ENCODE measurements at regions not wholly inside any gene's neighbourhood (a gene's known extent, or its start where the extent isn't known, plus 50 kb on each side); places are given as distances from the start of the nearest gene placed in this dataset.

DNA sequence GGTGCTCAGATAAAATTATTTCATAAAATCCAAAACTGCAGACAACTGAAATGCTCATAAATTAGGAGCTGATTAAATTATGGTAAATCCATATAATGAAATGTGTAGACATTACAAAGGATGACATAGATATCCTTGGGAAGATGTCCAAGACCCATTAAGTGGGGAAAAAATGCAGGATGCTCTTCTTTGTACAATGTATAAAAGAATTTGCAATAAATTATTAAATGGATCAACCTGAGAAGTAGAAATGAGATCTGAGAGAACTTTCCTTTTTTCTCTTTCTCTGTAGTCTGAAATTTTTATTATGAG, 336.4 kb upstream of the E2F7 start:
- H2AFZ ChIP-seq (ENCODE audit: low read depth, low read length) = no peak overlapping the region
- H3K4me3 Mint-ChIP-seq (ENCODE audit: unreplicated experiment) = no peak overlapping the region
- no peaks in the 10 kb centered on the region for H3K9me3 Mint-ChIP-seq (ENCODE audit: unreplicated experiment)
- H3K4me2 ChIP-seq (ENCODE audit: low read length) = no peak overlapping the region
- H3K4me1 ChIP-seq (ENCODE audit: insufficient read depth, low read length) = no peaks in the 10 kb centered on the region
- H3K27ac ChIP-seq (ENCODE audit: low read depth, low read length) = no peak overlapping the region
- no peaks in the 10 kb centered on the region for H3K27me3 ChIP-seq (ENCODE audit: insufficient read depth, low read length)
- peaks cover 24% of the 10 kb centered on the region for H3K4me1 Mint-ChIP-seq (ENCODE audit: low read depth, unreplicated experiment)
- no peaks in the 10 kb centered on the region for H4K20me1 ChIP-seq (ENCODE audit: insufficient read depth, low read length)
- H3K27me3 Mint-ChIP-seq (ENCODE audit: low read depth, unreplicated experiment) = no peaks in the 10 kb centered on the region
- H3K36me3 Mint-ChIP-seq (ENCODE audit: low read depth, unreplicated experiment) = no peaks in the 10 kb centered on the region
- H3K9ac ChIP-seq (ENCODE audit: low read length) = no peak overlapping the region
- TF ChIP-seq, protein P1, sequence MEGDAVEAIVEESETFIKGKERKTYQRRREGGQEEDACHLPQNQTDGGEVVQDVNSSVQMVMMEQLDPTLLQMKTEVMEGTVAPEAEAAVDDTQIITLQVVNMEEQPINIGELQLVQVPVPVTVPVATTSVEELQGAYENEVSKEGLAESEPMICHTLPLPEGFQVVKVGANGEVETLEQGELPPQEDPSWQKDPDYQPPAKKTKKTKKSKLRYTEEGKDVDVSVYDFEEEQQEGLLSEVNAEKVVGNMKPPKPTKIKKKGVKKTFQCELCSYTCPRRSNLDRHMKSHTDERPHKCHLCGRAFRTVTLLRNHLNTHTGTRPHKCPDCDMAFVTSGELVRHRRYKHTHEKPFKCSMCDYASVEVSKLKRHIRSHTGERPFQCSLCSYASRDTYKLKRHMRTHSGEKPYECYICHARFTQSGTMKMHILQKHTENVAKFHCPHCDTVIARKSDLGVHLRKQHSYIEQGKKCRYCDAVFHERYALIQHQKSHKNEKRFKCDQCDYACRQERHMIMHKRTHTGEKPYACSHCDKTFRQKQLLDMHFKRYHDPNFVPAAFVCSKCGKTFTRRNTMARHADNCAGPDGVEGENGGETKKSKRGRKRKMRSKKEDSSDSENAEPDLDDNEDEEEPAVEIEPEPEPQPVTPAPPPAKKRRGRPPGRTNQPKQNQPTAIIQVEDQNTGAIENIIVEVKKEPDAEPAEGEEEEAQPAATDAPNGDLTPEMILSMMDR (IDR thresholded peaks at IDR 0.05; ENCODE audit: insufficient read depth, low read depth, low read length) = no peak
- no peak overlapping the region for H3K27ac Mint-ChIP-seq (ENCODE audit: unreplicated experiment)
- H3K36me3 ChIP-seq (ENCODE audit: insufficient read depth, low read length) = no peaks in the 10 kb centered on the region
- no peak overlapping the region for H3K4me3 ChIP-seq (ENCODE audit: insufficient read depth, low read depth, low read length)
- H3K9me3 ChIP-seq (ENCODE audit: insufficient read depth, low read depth, low read length) = no peaks in the 10 kb centered on the region
- no peaks in the 10 kb centered on the region for H3K79me2 ChIP-seq (ENCODE audit: insufficient read depth, low read length)
- no peak for FAIRE-seq
- DNase-seq (ENCODE audit: low read depth) = no peak

DNA sequence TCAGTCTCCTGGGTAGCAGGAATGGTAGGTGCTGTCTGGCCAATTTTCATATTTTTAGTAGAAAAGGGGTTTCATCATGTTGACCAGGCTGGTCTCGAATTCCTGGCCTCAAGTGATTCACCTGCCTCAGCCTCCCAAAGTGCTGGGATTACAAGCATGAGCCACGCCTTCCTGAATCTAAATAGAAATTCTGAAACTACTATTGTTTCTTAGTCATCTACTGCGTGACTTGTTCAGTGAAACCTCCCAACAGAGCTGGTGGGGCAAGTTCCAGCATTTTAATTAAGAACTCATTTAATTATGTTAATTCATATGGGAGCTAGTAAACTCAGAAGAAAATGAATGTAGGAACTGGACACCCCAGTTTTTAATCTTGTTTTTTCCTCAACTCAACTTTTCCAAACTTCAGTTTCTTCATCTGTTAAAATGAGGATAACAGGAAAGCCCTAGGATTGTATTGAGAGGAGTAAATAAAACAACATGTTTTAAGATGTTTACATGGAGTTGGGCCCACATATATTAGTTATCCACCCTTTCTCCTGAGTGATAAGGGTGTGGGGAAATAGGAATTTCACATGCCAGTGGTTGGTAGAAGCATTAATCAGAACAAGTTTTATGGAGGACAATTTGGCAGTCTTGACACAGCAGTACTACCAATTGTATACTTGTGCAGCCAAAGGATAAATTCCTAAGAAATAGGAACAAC, 335.8 kb upstream of the E2F7 start:
- Histone ChIP-seq H3K36me3 (ENCODE audit: insufficient read depth, low read length) (no peaks in the 10 kb centered on the region), H3K27ac (ENCODE audit: low read depth, low read length) (no peak overlapping the region)
- no peak overlapping the region for H3K27ac Mint-ChIP-seq (ENCODE audit: unreplicated experiment)

GRCh38 chr12:77392467-77393088, 327.2 kb upstream of the E2F7 start:
- no peak overlapping the region for H3K27ac ChIP-seq (ENCODE audit: low read depth, low read length)
- no peak overlapping the region for H3K27ac Mint-ChIP-seq (ENCODE audit: unreplicated experiment)
- no peaks in the 10 kb centered on the region for H3K27me3 ChIP-seq (ENCODE audit: insufficient read depth, low read length)
- H3K4me1 Mint-ChIP-seq (ENCODE audit: low read depth, unreplicated experiment) = peaks cover 8% of the 10 kb centered on the region
- no peaks in the 10 kb centered on the region for H3K9me3 ChIP-seq (ENCODE audit: insufficient read depth, low read depth, low read length)
- H3K79me2 ChIP-seq (ENCODE audit: insufficient read depth, low read length) = no peaks in the 10 kb centered on the region
- no peaks in the 10 kb centered on the region for H3K36me3 Mint-ChIP-seq (ENCODE audit: low read depth, unreplicated experiment)
- H3K27me3 Mint-ChIP-seq (ENCODE audit: low read depth, unreplicated experiment) = no peaks in the 10 kb centered on the region
- H3K4me2 ChIP-seq (ENCODE audit: low read length) = no peak overlapping the region
- no peak for DNase-seq (ENCODE audit: low read depth)
- H3K4me3 ChIP-seq (ENCODE audit: insufficient read depth, low read depth, low read length) = no peak overlapping the region
- no peak for FAIRE-seq
- H2AFZ ChIP-seq (ENCODE audit: low read depth, low read length) = no peak overlapping the region
- no peaks in the 10 kb centered on the region for H3K36me3 ChIP-seq (ENCODE audit: insufficient read depth, low read length)
- no peaks in the 10 kb centered on the region for H3K9me3 Mint-ChIP-seq (ENCODE audit: unreplicated experiment)
- H3K9ac ChIP-seq (ENCODE audit: low read length) = no peak overlapping the region
- no peak for TF ChIP-seq EZH2 (IDR thresholded peaks at IDR 0.05; ENCODE audit: insufficient read depth, low read length)
- TF ChIP-seq, protein P1 (IDR thresholded peaks at IDR 0.05; ENCODE audit: insufficient read depth, low read depth, low read length) = no peak
- no peaks in the 10 kb centered on the region for H4K20me1 ChIP-seq (ENCODE audit: insufficient read depth, low read length)
- no peaks in the 10 kb centered on the region for H3K4me1 ChIP-seq (ENCODE audit: insufficient read depth, low read length)
- no peak overlapping the region for H3K4me3 Mint-ChIP-seq (ENCODE audit: unreplicated experiment)

More for the DNA sequence above, 335.8 kb upstream of the E2F7 start:
- no peaks in the 10 kb centered on the region for H3K9me3 Mint-ChIP-seq (ENCODE audit: unreplicated experiment)
- H3K27me3 Mint-ChIP-seq (ENCODE audit: low read depth, unreplicated experiment) = no peaks in the 10 kb centered on the region
- no peaks in the 10 kb centered on the region for H4K20me1 ChIP-seq (ENCODE audit: insufficient read depth, low read length)
- DNase-seq (ENCODE audit: low read depth) = no peak
- H3K9me3 ChIP-seq (ENCODE audit: insufficient read depth, low read depth, low read length) = no peaks in the 10 kb centered on the region
- no peak overlapping the region for H3K4me3 Mint-ChIP-seq (ENCODE audit: unreplicated experiment)
- H3K79me2 ChIP-seq (ENCODE audit: insufficient read depth, low read length) = no peaks in the 10 kb centered on the region
- TF ChIP-seq, protein P1 (IDR thresholded peaks at IDR 0.05; ENCODE audit: insufficient read depth, low read depth, low read length) = no peak
- TF ChIP-seq EZH2 (IDR thresholded peaks at IDR 0.05; ENCODE audit: insufficient read depth, low read length) = no peak
- no peaks in the 10 kb centered on the region for H3K4me1 ChIP-seq (ENCODE audit: insufficient read depth, low read length)
- H3K27me3 ChIP-seq (ENCODE audit: insufficient read depth, low read length) = no peaks in the 10 kb centered on the region
- H3K4me1 Mint-ChIP-seq (ENCODE audit: low read depth, unreplicated experiment) = peaks cover 18% of the 10 kb centered on the region
- H3K9ac ChIP-seq (ENCODE audit: low read length) = no peak overlapping the region
- H2AFZ ChIP-seq (ENCODE audit: low read depth, low read length) = no peak overlapping the region
- FAIRE-seq = no peak
- H3K4me2 ChIP-seq (ENCODE audit: low read length) = no peak overlapping the region
- no peak overlapping the region for H3K4me3 ChIP-seq (ENCODE audit: insufficient read depth, low read depth, low read length)
- no peaks in the 10 kb centered on the region for H3K36me3 Mint-ChIP-seq (ENCODE audit: low read depth, unreplicated experiment)

Data from astrocyte (in vitro differentiated cells and primary cell).